H1 (cell line): ENCODE measurements at regions not wholly inside any gene's neighbourhood (a gene's known extent, or its start where the extent isn't known, plus 50 kb on each side); places are given as distances from the start of the nearest gene placed in this dataset.

ENCODE experiments used
- CTCF ChIA-PET: fragments of 300-600 bp; sonication (Branson Sonifier 250); formaldehyde crosslinking; loops from one replicate; lab custom pipeline; 2021; ENCODE audit not compliant: partially characterized antibody; lab: Charles Lee
- POLR2A ChIA-PET: fragments of 300-600 bp; sonication (Branson Sonifier 250); formaldehyde crosslinking; loops from one replicate; lab custom pipeline; 2021; ENCODE audit warnings: inconsistent platforms; ENCODE audit not compliant: partially characterized antibody; lab: Charles Lee
- DNase-seq, 2 experiments: peaks; one replicate each; pipeline versions ENCODE4 v3.0.0 to v3.0.0-alpha.2; 2010 to 2022; ENCODE audit warnings: low spot score in 2 of 2, low read depth in 1 of 2, mixed read lengths in 1 of 2
- FAIRE-seq: peaks from 2 replicates; lab custom pipeline; 2011; peaks lifted over from hg19 to GRCh38; lab: Jason Lieb, UNC
- H2AFZ ChIP-seq: 2 replicates; pipeline ENCODE4 v1.8.1; 2012; ENCODE audit warnings: low read length, inconsistent platforms
- H2AK5ac ChIP-seq: 2 replicates; pipeline ENCODE4 v1.6.1; 2013; ENCODE audit warnings: low read depth, low read length
- H2BK120ac ChIP-seq: replicated peaks from 2 replicates; pipeline ENCODE3; 2013; ENCODE audit warnings: low read depth, low read length, inconsistent platforms
- H2BK12ac ChIP-seq: 2 replicates; pipeline ENCODE4 v1.6.1; 2013; ENCODE audit warnings: low read depth, low read length
- H2BK15ac ChIP-seq: 2 replicates; pipeline ENCODE4 v1.6.1; 2013; ENCODE audit warnings: low read length
- H2BK20ac ChIP-seq: 2 replicates; pipeline ENCODE4 v1.6.1; 2013; ENCODE audit warnings: low read length
- H2BK5ac ChIP-seq: 2 replicates; pipeline ENCODE4 v1.6.1; 2013; ENCODE audit warnings: low read depth, low read length
- H3K14ac ChIP-seq: 2 replicates; pipeline ENCODE4 v1.6.1; 2013; ENCODE audit warnings: inconsistent platforms; ENCODE audit not compliant: insufficient read length
- H3K18ac ChIP-seq: 2 replicates; pipeline ENCODE4 v1.6.1; 2013; ENCODE audit warnings: low read length; ENCODE audit errors: extremely low read depth
- H3K23ac ChIP-seq: 2 replicates; pipeline ENCODE4 v1.6.1; 2013; ENCODE audit warnings: inconsistent platforms; ENCODE audit not compliant: insufficient read length
- H3K23me2 ChIP-seq: 2 replicates; pipeline ENCODE4 v1.6.1; 2013; ENCODE audit warnings: low read depth, low read length
- H3K27ac ChIP-seq: 2 replicates; pipeline ENCODE4 v1.6.1; 2011; ENCODE audit warnings: low read depth, low read length, inconsistent platforms
- H3K27me3 ChIP-seq, 4 experiments: replicated peaks in 1 of 4; 1 replicate in 1 of 4; 2 replicates in 3 of 4; pipeline versions ENCODE4 v1.6.1 to v1.8.1; 2011 to 2013; ENCODE audit warnings: low read length in 3 of 4, mild to moderate bottlenecking in 3 of 4, inconsistent platforms in 2 of 4, mixed read lengths in 2 of 4, moderate library complexity in 1 of 4; ENCODE audit not compliant: control insufficient read depth in 3 of 4, insufficient read depth in 3 of 4; ENCODE audit errors: extremely low read depth in 1 of 4
- H3K36me3 ChIP-seq, 4 experiments: 2 replicates each; pipeline versions ENCODE4 v1.6.1 to v1.8.1; 2011 to 2013; ENCODE audit warnings: mild to moderate bottlenecking in 4 of 4, low read length in 3 of 4, moderate library complexity in 2 of 4, control low read depth in 1 of 4, inconsistent platforms in 1 of 4; ENCODE audit not compliant: insufficient read depth in 4 of 4, control insufficient read depth in 2 of 4
- H3K4ac ChIP-seq: replicated peaks from 2 replicates; pipeline ENCODE3; 2013; ENCODE audit warnings: low read length, low read depth, mixed read lengths, inconsistent platforms; ENCODE audit not compliant: insufficient read length
- H3K4me1 ChIP-seq, 4 experiments: replicated peaks in 1 of 4; 1 replicate in 1 of 4; 2 replicates in 3 of 4; pipeline versions ENCODE4 v1.6.1 to v1.8.1; 2011 to 2013; ENCODE audit warnings: low read length in 3 of 4, inconsistent platforms in 2 of 4, mixed read lengths in 1 of 4; ENCODE audit not compliant: insufficient read depth in 4 of 4, control insufficient read depth in 3 of 4
- H3K4me2 ChIP-seq, 2 experiments: 2 replicates each; pipeline versions ENCODE4 v1.6.1 to v1.8.1; 2011 to 2013; ENCODE audit warnings: low read depth in 2 of 2, low read length in 2 of 2, control low read depth in 1 of 2, inconsistent platforms in 1 of 2, mild to moderate bottlenecking in 1 of 2; ENCODE audit not compliant: insufficient read depth in 1 of 2
- H3K4me3 ChIP-seq, 4 experiments: fragments of 200-600, 300-600 bp in 1 of 4; sonication (generic), shearing (Covaris generic), sonication (Bioruptor Twin) in 1 of 4; 2 replicates each; pipeline versions ENCODE4 v1.5.1 to v1.8.1; 2011 to 2016; ENCODE audit warnings: low read length in 4 of 4, low read depth in 3 of 4, control low read depth in 2 of 4, inconsistent platforms in 2 of 4, mild to moderate bottlenecking in 2 of 4, mixed read lengths in 1 of 4, moderate library complexity in 1 of 4; ENCODE audit not compliant: insufficient read depth in 2 of 4; ENCODE audit errors: extremely low read depth in 1 of 4
- H3K56ac ChIP-seq: replicated peaks from 2 replicates; pipeline ENCODE3; 2013; ENCODE audit warnings: low read depth, mild to moderate bottlenecking, mixed read lengths, low read length, inconsistent platforms; ENCODE audit not compliant: insufficient read length
- H3K79me1 ChIP-seq: 2 replicates; pipeline ENCODE4 v1.6.1; 2013; ENCODE audit warnings: low read depth, low read length, control low read depth
- H3K79me2 ChIP-seq, 2 experiments: 2 replicates each; pipeline versions ENCODE4 v1.6.1 to v1.8.1; 2012 to 2013; ENCODE audit warnings: low read length in 2 of 2, mild to moderate bottlenecking in 2 of 2, inconsistent platforms in 1 of 2; ENCODE audit not compliant: insufficient read depth in 2 of 2, control insufficient read depth in 1 of 2
- H3K9ac ChIP-seq, 4 experiments: replicated peaks in 1 of 4; 1 replicate in 1 of 4; 2 replicates in 3 of 4; pipeline versions ENCODE4 v1.6.1 to v1.8.1; 2011 to 2013; ENCODE audit warnings: low read depth in 3 of 4, low read length in 3 of 4, control low read depth in 2 of 4, mild to moderate bottlenecking in 2 of 4, moderate library complexity in 2 of 4, inconsistent platforms in 1 of 4; ENCODE audit errors: extremely low read depth in 1 of 4
- H3K9me3 ChIP-seq, 2 experiments: 2 replicates each; pipeline versions ENCODE4 v1.6.1 to v1.8.1; 2012 to 2013; ENCODE audit warnings: mild to moderate bottlenecking in 2 of 2, moderate library complexity in 2 of 2, control low read depth in 1 of 2, inconsistent platforms in 1 of 2, low read depth in 1 of 2, low read length in 1 of 2, mixed read lengths in 1 of 2; ENCODE audit not compliant: insufficient read depth in 2 of 2
- H4K20me1 ChIP-seq, 2 experiments: replicated peaks in 1 of 2; 2 replicates each; pipeline versions ENCODE3 to v1.8.1; 2011 to 2013; ENCODE audit warnings: inconsistent platforms in 2 of 2, low read length in 2 of 2, mild to moderate bottlenecking in 1 of 2; ENCODE audit not compliant: insufficient read depth in 2 of 2, control insufficient read depth in 1 of 2
- H4K5ac ChIP-seq: 2 replicates; pipeline ENCODE4 v1.6.1; 2013; ENCODE audit warnings: low read length, low read depth, mixed read lengths, inconsistent platforms; ENCODE audit not compliant: insufficient read length
- H4K8ac ChIP-seq: 2 replicates; pipeline ENCODE4 v1.8.0; 2013; ENCODE audit warnings: mild to moderate bottlenecking, moderate library complexity, low read length, inconsistent platforms; ENCODE audit not compliant: insufficient read depth; ENCODE audit errors: extremely low read depth
- H4K91ac ChIP-seq: replicated peaks from 2 replicates; pipeline ENCODE3; 2013; ENCODE audit warnings: low read length, mixed read lengths, inconsistent platforms; ENCODE audit not compliant: insufficient read length
- CEBPB ChIP-seq: IDR thresholded peaks from 2 replicates; pipeline ENCODE4 v1.6.1; 2012; ENCODE audit warnings: low read depth, low read length
- CHD2 ChIP-seq: IDR thresholded peaks from 2 replicates; pipeline ENCODE4 v1.6.1; 2012; ENCODE audit warnings: low read length, improper control_type of control experiment
- KDM4A ChIP-seq: IDR thresholded peaks from one replicate; pipeline ENCODE4 v1.7.1; 2012; ENCODE audit warnings: low read depth, mild to moderate bottlenecking, moderate library complexity, low read length, inconsistent platforms; ENCODE audit not compliant: severe bottlenecking
- NRF1 ChIP-seq: IDR thresholded peaks from 2 replicates; pipeline ENCODE4 v1.6.1; 2011; ENCODE audit warnings: mild to moderate bottlenecking, low read depth, low read length, improper control_type of control experiment
- POU5F1 ChIP-seq: IDR thresholded peaks from 2 replicates; pipeline ENCODE4 v1.6.1; 2011; ENCODE audit warnings: low read depth, mild to moderate bottlenecking, low read length, moderate library complexity
- RBBP5 ChIP-seq: IDR thresholded peaks from 2 replicates; pipeline ENCODE4 v1.7.1; 2012; ENCODE audit warnings: low read depth, mild to moderate bottlenecking, inconsistent platforms, low read length, moderate library complexity, borderline replicate concordance
- TAF1 ChIP-seq: IDR thresholded peaks from 2 replicates; pipeline ENCODE4 v1.6.1; 2011; ENCODE audit warnings: mild to moderate bottlenecking, low read depth, low read length
- ZNF274 ChIP-seq: IDR thresholded peaks from 2 replicates; pipeline ENCODE4 v1.7.0; 2012; ENCODE audit warnings: low read length, borderline replicate concordance; ENCODE audit errors: extremely low read depth
- WGBS, 2 experiments: shearing (Covaris generic) in 1 of 2; methylation state at CpG; one replicate each; pipeline versions ENCODE4 v1.1.6 to v1.1.7; 2013 to 2015; ENCODE audit warnings: low lambda C conversion rate in 2 of 2, mixed read lengths in 2 of 2, inconsistent platforms in 1 of 2, low coverage in 1 of 2, missing lambda C conversion rate in 1 of 2; ENCODE audit not compliant: insufficient replicate concordance in 2 of 2, insufficient coverage in 1 of 2, insufficient read length in 1 of 2; ENCODE audit errors: extremely low coverage in 1 of 2, missing lambda C conversion rate in 1 of 2; 5-methylcytosine and 5-hydroxymethylcytosine counted together
- TF ChIP-seq, protein P1 (sequence below): IDR thresholded peaks from 2 replicates; pipeline ENCODE4 v1.6.1; 2011; ENCODE audit warnings: low read length, improper control_type of control experiment

DNA sequence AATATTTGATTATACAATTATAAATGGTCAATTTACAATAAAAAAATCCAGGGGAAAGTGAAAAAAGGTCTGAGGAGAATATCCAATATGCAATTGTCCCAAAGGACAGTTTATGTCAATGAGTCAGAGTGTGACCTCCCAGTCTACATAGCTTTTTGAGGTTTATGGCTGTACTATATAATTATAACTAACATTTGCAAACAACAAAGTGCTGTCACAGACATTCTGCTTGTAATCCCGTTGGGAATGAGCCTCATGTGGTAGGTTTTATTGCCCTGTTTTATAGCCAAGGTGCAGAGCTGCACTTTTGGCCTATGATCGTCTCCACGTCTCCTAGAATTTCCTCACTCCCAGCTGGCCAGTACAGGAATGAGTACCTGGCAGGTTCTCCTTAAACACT, 103.8 kb downstream of the ADSS2 start:
- Histone ChIP-seq H3K4me2 (no peak overlapping the region), H3K23me2 (no peaks in the 10 kb centered on the region), H3K14ac (no peak overlapping the region), H3K9ac (no peak overlapping the region), H2BK15ac (no peak overlapping the region), H3K23ac (no peak overlapping the region), H3K4ac (peak overlapping the region; percentile 19), H3K9me3 (no peaks in the 10 kb centered on the region), H3K79me1 (no peaks in the 10 kb centered on the region), H3K79me2 (no peaks in the 10 kb centered on the region), H2BK20ac (no peak overlapping the region; the same call in 1 of the 2 replicates), H2BK12ac (no peak overlapping the region), H3K56ac (no peak overlapping the region), H4K5ac (no peak overlapping the region), H2AFZ (no peak overlapping the region), H2AK5ac (no peak overlapping the region), H2BK5ac (no peak overlapping the region), H3K36me3 (no peaks in the 10 kb centered on the region), H3K4me1 (peaks cover 0 to 11% (median 8%) of the 10 kb centered on the region in 4 experiments; a peak in 4 of 7 replicates), H2BK120ac (no peak overlapping the region), H4K8ac (no peak overlapping the region), H4K20me1 (no peaks in the 10 kb centered on the region), H3K27me3 (no peaks in the 10 kb centered on the region), H3K4me3 (no peak overlapping the region), H4K91ac (no peak overlapping the region), H3K27ac (no peak overlapping the region), H3K18ac (no peak overlapping the region)
- WGBS, 2 experiments = 89% methylated on average over 3 of the region's 3 CpGs; no CpG with 5 or more reads in 1 of the 2 experiments
- FAIRE-seq = no peak
- TF ChIP-seq NRF1 (no peak), RBBP5 (no peak), POU5F1 (no peak), KDM4A (no peak), ZNF274 (no peak), CEBPB (no peak), CHD2 (no peak), TAF1 (no peak)
- TF ChIP-seq, protein P1, sequence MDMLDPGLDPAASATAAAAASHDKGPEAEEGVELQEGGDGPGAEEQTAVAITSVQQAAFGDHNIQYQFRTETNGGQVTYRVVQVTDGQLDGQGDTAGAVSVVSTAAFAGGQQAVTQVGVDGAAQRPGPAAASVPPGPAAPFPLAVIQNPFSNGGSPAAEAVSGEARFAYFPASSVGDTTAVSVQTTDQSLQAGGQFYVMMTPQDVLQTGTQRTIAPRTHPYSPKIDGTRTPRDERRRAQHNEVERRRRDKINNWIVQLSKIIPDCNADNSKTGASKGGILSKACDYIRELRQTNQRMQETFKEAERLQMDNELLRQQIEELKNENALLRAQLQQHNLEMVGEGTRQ = no peak
- ChIA-PET POLR2A (interaction anchor here (1.4 kb wide), 1 partner anchor 14 kb away, joined by 3 read pairs; no protein-coding TSS in a partner anchor), CTCF (interaction anchor here (0.7 kb wide), 2 partner anchors 49 to 583 kb away, joined by 3 to 4 read pairs; no protein-coding TSS in a partner anchor)
- DNase-seq = no peak
